ENCODE measurements at regions not wholly inside any gene's neighbourhood (a gene's known extent, or its start where the extent isn't known, plus 50 kb on each side); places are given as distances from the start of the nearest gene placed in this dataset.

DNA sequence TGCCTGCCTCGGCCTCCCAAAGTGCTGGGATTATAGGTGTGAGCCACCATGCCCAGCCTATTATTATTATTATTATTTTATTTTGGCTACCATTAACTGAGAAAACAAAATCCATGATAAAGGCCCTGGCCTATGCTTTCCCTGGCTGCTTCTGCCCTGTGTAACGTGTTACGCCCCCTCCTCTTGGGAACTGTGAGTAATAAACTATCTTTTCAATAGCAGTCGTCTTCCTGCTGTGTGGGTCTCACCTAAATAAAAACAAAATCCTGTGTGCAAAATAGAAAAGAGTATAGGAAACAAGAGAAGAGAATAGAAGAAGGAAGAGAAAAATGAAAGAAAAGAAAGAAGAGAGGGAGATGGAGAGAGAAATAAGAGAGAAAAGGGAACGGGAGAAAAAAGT is 237.0 kb downstream of the MIAT start:
- TF ChIP-seq, protein P1, sequence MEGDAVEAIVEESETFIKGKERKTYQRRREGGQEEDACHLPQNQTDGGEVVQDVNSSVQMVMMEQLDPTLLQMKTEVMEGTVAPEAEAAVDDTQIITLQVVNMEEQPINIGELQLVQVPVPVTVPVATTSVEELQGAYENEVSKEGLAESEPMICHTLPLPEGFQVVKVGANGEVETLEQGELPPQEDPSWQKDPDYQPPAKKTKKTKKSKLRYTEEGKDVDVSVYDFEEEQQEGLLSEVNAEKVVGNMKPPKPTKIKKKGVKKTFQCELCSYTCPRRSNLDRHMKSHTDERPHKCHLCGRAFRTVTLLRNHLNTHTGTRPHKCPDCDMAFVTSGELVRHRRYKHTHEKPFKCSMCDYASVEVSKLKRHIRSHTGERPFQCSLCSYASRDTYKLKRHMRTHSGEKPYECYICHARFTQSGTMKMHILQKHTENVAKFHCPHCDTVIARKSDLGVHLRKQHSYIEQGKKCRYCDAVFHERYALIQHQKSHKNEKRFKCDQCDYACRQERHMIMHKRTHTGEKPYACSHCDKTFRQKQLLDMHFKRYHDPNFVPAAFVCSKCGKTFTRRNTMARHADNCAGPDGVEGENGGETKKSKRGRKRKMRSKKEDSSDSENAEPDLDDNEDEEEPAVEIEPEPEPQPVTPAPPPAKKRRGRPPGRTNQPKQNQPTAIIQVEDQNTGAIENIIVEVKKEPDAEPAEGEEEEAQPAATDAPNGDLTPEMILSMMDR (IDR thresholded peaks at IDR 0.05; ENCODE audit: low read depth, low read length), result no peak
- TF ChIP-seq POLR2A (IDR thresholded peaks at IDR 0.05; ENCODE audit: extremely low read depth, insufficient read length), result no peak

Measured in NB4 (cell line).